ENCODE measurements at regions not wholly inside any gene's neighbourhood (a gene's known extent, or its start where the extent isn't known, plus 50 kb on each side); places are given as distances from the start of the nearest gene placed in this dataset.

- DNase-seq: no peak
Observed at GRCh38 chr1:175894581-175894980, 151.2 kb upstream of the TNR start.

GRCh38 chr1:175893192-175893591 lies 149.8 kb upstream of the TNR start:
- no peak for DNase-seq

GRCh38 chr1:175892686-175893085 lies 149.3 kb upstream of the TNR start:
- DNase-seq: no peak

GRCh38 chr1:175891783-175892309 lies 148.5 kb upstream of the TNR start:
- DNase-seq: no peak

- DNase-seq: no peak
Observed at GRCh38 chr1:175890958-175891357, 147.6 kb upstream of the TNR start.

DNA sequence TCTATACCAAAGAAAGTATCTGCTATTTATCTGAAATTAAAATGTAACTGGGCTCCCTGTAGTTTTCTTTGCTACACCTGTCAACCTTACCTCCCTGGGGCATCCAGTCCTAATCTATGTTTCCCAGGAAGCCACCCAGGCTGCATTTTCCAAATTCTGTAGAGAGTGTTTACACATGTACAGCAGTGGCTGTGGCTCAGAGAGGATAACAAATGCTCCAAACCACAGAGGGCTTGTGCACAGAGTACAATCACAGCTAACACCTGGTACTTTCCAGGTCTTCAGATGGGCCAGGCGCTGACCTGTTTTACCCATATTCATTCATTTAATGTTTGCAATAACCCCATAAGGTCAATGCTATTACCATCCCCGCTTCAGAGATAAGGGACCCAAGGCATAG lies 146.5 kb upstream of the TNR start:
- DNase-seq: no peak

- no peak for DNase-seq
Observed at GRCh38 chr1:175888996-175889395, 145.6 kb upstream of the TNR start.

DNA sequence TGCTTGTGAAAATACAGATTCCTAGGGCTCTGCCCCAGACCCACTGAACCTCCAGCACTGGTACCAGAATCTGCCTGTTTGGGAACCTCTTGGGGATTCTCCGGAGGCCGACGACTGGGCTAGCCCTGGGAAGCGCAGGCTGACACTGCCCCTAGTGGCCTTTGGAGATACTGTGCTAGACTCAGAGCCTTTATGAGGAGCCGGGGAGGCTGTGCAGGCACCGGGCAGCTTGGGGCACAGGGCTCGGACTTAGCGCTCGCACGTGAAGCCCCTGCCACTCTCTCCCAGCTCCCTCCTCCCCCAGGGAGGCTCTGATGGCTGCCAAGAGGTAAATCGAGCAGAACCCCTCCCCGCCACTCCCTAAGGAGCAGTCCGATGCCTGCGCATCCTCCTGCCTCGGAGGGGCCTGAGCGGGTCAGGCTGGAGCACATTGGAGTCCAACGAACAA lies 144.6 kb upstream of the TNR start:
- peak; percentile 38 for DNase-seq

GRCh38 chr1:175887521-175887920 lies 144.1 kb upstream of the TNR start:
- no peak for DNase-seq

- no peak for DNase-seq
Observed at GRCh38 chr1:175885326-175885725, 141.9 kb upstream of the TNR start.

DNA sequence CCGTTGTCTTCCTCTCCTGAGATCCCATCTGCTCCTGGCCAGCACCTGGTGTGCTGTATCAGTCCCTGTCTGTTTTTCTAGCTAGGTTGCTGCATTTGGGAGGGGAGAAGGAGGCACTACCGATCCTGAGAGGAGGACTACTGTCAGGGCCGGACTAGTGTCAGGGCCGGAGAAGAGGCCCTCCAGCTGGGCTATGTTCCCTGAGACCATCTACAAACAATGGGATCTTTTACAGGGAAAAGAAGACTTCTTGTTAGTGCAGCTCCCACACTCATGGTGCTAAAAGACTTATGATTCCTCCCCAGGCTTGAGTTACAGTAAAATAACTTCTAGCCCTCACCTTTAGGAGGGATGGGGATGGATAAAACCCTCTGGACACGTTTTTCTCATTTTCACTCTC lies 141.0 kb upstream of the TNR start:
- DNase-seq: no peak

- DNase-seq: no peak
Observed at GRCh38 chr1:175882192-175882591, 138.8 kb upstream of the TNR start.

DNA sequence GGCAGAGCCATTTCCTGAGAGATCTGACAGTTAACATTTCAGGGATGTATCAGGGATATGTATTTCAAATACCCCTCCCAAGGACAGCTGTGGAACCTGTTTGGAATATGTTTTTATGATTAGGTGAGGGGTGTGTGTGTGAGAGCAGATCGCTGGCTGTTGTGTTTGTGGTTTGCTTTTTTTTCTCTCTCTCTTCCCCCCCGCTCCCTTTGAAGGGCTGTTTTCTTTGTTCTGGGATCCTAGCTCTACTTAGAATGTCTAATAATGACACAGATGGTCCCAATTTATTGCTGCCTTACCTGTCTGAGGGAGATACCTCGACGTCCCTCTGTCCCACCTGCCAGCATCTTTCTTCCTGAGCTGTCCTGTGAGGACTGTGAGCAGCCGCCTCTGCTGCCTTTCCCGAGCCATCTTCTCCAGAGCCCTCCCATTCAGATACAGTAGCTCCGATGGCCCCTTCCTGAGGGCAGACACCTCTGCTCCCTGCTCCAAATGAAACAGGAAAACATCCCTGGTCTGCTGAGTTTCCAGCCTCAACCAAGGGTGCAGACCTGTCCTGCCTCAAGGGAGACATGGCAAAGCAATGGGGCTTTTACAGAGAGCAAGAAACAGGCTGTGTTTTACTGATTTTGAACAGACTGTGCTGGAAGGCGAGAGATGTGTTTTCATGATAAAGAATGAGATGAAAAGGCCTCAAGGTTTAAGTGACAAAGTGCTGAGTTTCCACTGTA lies 138.0 kb upstream of the TNR start:
- DNase-seq: no peak

GRCh38 chr1:175878775-175879174 lies 135.4 kb upstream of the TNR start:
- no peak for DNase-seq

DNA sequence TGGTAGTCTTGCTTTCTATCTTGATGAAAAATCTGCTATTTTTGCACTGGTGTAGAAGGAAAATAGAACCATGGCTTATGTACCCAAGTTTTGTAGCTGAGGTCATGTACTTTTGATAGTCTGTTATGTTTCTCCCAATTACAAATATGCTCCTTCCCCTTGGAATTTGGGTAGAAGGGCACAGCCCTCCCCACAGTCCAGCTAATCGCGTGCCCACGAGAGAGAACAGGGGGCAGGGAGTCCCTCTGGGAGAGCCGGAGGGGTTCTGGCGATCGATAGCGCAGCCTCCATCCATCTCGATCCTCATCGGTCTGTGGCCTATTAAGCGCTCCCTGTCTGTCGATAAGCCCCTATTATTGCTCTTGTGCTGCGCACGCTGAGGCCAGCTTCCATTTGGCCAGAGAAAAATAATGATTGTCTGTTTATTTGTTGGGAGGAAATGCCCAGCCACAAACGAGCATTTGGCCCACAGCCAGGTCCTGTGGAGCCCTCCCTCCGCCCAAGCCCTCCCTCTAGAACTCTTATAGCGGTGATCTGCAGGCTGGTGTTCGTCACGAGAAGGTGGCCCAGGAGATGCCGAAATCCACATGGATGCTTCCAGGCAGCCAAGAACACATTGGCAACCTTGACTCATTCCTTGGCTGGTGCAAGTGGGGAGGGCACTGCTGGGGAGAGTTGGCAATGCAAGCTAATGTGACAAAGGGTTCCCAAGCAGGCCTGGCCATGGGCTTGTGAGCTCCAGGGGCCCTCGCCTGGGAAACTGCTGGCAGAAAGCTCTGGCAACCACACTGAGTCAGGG lies 134.7 kb upstream of the TNR start:
- no peak for DNase-seq

DNA sequence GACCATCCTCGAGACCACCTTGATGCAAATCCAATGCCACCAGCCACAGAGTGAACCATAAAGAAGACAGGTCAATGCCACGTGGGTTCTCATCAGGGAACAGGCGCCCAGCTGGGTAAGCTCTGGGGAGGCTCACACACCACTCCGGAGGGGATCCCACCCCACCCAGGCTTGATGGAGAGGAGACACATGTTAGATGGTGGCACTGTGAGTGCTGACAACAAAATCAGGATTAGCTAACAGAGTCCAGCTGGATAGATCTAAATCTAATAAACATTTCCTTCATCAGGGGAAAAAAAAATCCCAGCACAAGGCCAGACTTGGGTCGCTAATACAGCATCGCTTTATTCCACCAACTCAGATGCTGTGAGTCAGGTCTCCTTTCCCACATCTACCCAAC lies 132.2 kb upstream of the TNR start:
- no peak for DNase-seq

- DNase-seq: no peak
Observed at GRCh38 chr1:175874081-175874480, 130.7 kb upstream of the TNR start.

- DNase-seq: no peak
Observed at GRCh38 chr1:175873290-175873935, 130.0 kb upstream of the TNR start.

GRCh38 chr1:175872588-175872987 lies 129.2 kb upstream of the TNR start:
- no peak for DNase-seq

GRCh38 chr1:175871647-175872046 lies 128.3 kb upstream of the TNR start:
- no peak for DNase-seq

DNA sequence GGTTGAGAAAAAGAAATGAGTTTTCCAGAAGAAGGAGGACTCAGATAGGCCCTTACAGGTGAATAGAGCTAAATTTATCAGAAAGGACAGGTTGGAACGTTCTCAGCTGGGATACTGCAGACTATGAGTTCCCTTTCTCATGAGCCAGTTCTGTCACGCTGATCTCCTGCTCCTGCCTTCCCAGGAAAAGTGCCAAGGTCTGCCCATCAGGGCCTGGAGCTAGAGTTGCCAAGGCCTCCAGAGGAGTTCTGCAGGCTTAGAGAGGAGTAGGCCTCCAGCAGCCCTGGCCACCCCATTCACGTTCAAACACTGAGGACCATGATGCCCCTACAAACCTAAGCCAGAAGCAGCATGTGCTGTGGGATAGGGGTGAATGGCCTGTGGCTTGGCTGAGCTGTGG lies 126.8 kb upstream of the TNR start:
- DNase-seq: no peak

GRCh38 chr1:175866776-175867175 lies 123.4 kb upstream of the TNR start:
- no peak for DNase-seq

GRCh38 chr1:175865041-175865766 lies 121.8 kb upstream of the TNR start:
- DNase-seq: no peak
